ENCODE measurements at regions not wholly inside any gene's neighbourhood (a gene's known extent, or its start where the extent isn't known, plus 50 kb on each side); places are given as distances from the start of the nearest gene placed in this dataset.
"Not testable (repeated sequence)": the region's sequence is repeated elsewhere in the genome, so short reads cannot be mapped to it uniquely, and the experiment has no call there.

DNA sequence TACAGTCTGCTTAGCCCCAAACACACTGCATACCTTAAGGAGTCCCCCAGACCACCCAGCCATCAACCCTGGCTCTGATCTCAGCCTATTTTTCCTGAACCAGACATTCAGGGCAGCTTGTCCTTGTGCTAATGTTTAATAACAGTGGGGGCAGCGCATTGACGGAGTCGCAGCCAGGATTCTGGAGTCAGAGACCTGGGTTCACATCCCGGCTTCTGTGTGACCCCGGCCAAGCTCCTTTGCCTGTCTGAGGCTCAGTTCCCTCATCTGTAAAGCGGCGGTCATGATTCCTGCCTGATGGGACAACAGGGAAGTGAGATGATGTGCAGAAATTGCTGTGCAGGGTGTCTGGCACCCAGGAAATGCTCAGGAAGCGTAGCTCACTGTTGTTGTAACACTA, 63.1 kb downstream of the MATN1 start:
- DNase-seq: no peak

DNA sequence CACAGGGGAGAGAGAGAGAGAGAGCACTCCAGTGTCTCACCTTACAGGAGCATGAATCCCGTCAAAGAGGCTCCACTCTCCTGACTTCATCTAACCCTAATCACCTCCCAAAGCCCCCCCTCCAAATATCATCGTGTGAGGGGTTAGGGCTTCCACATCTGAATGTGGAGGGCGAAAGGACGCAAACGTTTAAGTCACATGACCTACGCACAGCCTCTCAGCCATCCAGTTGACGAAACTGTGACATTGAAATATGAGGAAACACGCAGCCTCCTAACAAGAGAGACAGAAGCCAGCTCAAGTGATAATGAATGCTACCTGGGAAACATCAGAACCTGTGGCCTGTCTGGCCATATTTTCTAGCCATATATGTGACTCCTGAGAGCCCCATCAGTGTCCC, 63.7 kb downstream of the MATN1 start:
- no peak for DNase-seq

DNA sequence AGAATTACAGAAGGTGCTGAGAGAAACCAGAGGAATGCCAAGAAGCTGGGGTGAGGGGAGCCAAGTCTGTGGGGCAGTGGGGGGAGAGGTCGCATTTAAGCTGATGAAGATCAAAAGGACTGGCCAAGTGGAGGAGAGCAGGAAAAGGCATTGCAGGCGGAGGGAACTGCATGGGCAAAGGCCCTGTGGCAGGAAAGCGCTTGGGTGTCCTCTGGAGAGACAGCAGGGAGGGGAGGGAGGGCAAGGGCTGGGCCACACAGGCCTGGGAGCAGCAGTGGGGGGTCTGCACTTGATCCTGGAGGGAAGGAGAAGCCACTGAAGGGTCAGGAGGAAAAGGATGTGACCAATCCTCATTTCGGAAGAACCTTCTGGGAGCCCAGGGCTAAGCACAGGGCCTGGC, 65.0 kb downstream of the MATN1 start:
- DNase-seq: not testable (repeated sequence)

DNA sequence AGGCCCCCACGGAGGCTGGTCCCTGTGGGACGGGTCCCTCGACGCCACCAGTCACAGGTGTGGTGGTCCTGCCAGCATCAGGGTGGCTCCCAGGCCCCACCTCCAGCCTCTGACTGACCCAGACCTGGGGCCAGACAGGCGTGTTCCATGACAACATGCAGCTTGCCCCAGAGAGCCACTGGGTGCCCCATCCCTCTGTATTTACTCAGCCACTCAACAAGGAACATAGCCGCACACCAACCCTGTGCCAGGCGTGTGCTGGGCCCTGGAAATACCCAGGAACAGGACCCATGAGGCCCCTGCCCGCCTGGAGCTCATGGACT, 65.4 kb downstream of the MATN1 start:
- DNase-seq: no peak

DNA sequence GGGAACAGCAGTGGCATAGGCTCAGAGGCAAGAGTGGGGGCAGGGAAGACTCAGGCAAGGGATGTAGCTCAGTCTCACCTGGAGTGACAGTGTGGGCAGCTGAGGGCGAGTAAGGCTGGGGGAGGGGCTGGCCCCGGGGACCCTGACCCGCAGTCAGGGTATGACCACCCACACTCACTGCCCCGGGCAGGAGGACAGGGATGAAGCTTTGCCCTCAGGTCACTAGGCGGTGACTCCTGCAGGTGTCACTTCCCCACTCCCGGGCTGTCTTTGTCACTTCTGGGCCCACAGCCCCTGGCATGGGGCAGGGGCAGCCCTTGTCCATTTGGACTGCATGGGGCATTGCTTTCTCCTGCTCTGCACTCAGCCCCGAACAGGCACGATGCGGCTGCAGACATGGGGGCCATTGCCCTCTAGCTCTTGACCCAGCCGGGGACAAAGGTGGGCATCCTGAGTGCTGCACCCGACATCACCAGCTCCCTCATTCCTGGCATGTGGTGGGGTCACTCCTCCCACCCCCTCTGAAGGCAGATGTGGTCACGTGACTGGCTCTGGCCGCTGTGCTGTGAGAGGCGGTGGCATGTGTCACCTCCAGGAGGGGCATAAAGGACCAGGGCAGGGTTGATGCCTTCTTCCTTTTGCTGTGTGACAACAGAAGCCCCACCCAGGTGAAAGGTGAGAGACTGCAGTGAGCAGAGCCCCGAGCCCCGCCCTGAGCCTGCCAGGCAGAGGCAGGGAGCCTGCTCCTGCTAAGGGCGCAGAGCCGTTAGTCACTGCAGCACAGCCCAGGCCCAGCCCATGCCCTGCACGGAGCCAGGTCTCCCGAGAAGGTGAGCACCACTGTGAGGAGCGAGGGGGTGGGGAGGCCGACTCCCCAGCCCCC, 66.0 kb downstream of the MATN1 start:
- no peak for DNase-seq

DNA sequence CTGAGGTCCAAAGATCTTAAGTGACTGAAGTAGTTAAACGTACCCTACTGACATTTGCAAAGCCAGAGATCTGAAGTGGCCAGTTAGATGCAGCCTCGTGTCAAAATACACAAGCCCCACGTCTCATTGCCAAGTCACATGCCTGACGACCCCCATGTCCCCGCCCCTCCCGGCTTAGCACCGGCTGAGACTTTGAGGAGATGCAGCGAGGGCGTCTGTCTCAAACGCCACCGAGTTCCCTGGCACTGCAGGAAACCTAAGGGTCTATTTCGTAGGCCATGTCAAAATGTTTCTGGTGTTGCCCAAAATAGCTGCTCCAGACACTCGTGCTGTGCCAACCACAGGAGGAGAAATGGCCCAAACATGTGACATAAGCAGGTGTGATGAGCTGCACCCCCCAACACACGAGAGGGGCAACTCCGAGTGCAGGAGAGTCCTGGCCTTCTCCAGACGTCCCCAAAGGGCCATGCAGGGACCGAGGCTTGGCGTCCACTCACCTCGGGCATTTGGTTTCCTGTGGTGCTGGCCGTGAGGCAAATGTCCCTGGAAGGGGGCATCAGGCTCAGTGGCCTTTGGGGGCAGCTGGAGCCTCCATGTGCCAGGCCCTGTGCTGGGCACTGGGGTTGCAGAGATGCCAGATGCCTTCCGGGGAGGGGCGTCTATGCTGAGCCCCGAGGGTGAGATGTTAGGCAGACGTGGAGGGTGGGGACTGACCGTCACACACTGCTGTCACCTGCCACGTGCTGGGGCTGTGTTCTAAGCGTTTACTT, 67.0 kb downstream of the MATN1 start:
- DNase-seq: no peak

DNA sequence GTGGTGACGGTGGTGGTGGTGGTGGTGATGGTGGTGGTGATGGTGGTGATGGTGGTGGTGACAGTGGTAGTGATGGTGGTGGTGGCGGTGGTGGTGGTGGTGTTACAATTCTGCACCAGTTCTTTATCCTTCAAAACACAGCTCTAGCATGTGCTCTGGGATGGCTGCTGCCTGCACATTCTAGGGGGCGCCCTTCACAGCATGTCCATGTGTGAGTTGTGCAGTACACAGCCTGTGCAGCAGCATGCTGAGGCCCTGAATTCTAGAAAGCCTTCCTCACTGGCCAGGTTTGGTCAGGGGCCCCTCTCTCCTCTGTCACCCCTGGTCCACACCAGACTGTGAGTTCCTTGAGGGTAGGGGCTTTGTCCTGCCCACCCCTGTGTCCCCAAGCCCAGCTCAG, 67.7 kb downstream of the MATN1 start:
- no peak for DNase-seq

DNA sequence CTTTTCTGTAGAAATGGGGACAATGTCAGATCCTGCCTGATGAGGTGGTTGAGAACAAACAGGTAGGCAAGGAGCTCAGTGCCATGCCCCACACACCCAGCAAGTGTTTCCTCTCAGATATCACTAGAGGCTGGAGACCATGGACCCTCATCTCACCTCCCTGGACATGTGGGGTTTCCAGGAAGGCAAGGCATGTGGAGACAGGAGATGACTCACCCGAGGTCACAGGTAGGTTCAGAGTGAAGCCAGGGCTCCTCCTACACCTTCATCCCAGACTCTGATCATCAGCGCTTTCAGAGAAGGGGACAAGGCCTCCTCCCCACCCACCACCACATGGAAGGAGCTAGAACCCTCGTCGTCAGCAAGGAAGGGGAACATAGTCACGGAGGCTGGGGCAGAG, 69.2 kb downstream of the MATN1 start:
- no peak for DNase-seq

DNA sequence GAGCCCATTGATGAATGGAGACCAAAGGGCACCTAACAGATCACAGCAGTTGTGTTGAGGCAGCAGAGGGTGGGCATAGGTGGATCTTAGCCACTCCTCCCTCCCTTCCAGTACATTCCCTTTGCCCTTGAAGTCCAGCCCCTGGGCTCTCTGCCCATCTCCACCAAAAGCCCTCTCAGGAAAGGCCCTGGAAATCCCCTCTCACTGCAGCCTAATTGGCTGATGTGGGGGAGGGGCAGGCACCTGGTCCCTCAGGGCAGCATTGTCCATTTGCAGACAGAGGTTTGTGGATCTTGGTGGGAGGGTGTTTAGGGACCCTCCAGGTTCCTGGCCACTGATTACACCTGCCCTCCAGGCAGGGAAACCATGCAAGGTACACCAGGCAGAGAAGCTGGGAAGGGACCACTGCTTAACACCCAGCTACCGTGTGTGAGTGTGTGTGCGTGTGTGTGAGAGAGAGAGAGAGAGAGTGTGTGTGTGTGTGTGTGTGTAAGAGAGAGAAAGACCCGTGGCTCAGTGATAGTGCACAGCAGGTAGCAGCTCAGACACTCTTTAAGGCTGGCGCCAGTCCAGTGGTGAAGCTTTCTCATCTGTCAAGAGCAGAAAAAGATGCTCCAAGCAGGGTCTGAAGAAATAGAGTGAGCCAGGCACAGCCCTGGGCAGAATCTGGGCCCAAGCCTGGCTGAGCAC, 71.1 kb downstream of the MATN1 start:
- DNase-seq: no peak

DNA sequence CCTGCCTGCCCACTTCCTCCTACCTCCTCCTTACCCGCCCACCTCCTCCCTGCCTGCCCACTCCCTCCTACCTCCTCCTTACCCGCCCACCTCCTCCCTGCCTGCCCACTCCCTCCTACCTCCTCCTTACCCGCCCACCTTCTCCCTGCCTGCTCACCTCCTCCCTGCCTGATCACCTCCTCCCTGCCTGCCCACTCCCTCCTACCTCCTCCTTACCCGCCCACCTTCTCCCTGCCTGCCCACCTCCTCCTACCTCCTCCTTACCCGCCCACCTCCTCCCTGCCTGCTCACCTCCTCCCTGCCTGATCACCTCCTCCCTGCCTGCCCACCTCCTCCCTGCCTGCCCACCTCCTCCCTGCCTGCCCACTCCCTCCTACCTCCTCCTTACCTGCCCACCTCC, 72.0 kb downstream of the MATN1 start:
- DNase-seq: not testable (repeated sequence)

DNA sequence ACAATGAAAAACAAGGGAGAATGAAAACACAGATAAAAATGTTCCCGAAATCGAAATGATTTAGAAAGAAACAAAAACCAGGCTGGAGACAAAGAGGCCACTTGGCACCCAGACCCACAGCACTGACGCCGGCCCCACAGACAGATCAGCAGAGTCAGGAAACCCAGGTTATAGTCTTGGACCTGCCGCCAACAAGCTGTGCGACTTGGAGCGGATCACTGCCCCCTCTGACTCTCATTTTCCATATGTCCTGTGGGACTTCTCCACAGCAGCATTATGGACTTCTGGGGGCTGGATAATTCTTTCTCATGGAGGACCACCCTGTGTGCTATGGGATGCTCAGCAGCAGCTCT, 72.4 kb downstream of the MATN1 start:
- DNase-seq: no peak

DNA sequence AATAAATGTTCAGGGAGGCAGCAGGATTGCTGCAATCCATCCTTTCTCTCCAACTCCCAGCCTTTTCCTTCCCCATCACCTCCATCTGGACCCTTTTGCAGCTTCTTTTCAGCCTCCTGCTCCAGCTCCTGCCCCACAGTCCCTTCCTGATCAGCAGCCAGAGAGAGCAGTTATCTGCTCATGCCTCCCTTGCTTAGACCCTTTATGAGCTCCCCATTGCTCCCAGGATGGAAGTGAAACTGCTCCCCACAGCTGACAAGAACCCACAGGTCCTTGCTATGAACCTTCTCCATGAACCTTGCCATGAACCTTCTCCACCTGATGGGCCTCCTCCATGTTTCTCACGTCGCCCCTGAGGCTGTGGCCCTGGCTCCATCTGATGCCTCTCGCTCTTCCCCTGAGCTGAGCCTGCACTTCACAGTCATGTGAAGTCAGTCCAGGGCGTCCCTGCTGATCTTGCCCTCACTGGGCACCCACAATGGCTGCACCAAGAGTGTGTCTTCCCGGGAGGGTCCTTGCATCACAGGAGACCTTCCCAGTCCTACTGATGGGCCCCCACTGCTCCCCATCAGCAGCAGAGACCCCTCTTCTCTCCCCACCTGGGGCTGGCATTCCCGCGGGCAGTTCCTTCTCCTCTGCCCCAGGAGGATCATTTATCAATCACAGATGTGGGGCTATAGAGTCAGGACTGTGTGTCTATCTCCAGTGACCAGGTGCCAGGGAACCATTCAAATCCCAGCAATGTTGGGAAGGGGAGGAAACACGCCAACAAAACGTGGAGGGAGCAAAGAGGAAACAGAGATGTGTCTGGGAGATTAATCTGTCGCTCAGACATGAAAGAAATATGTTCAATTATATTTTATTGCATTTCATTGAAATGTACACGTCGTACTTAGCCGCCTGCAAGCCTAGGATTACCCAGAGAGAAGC, 73.1 kb downstream of the MATN1 start:
- no peak for DNase-seq

DNA sequence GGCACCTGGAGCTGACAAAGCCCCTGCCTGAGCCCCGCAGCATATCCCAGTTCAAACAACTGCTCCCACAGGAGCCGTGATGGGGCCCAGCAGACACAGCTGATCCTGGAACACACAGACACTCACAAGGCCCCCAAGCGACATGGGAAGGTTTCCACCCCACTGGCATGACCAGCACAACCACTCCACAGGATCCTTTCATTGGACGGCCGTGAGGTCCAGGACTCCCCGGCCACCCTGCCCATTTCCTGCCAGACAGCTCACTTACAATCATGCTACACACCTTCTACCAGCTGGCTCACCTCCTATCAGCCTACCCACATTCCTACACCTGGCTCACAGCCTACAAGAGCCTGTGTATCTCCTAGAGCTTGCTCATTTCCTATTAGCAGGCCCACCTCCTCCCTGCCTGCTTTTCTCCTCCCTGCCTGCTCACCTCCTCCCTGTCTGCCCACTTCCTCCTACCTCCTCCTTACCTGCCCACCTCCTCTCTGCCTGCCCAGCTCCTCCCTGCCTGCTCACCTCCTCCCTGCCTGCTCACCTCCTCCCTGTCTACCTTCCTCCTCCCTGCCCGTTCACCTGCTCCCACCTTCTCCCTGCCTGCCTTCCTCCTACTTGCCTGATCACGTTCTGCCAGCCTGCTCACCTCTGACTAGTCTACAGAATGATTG, 73.9 kb downstream of the MATN1 start:
- DNase-seq: no peak

DNA sequence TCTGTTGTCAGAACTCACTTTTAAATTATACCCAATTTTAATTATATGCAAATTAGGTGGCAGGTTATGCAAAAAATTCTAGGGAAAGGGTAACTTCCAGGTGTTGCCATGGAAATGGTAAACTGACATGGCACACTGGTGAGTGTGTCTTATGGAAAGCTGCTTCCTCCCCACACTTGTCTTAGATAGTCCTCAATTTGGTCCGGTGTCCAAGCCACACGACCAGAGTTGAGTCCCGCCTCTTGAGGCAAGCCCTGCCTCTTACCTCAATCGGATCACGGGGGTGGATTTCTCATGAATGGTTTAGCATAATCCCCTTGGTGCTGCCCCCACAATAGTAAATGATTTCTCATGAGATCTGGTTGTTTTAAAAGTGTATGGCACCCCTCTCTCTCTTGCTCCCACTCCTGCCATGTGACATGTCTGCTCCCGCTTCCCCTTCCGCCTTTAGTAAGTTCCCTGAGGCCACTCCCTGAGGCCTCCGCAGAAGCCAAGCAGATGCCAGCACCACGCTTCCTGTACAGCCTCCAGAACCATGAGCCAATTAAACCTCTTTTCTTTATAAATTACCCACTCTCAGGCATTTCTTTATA, 74.9 kb downstream of the MATN1 start:
- no peak for DNase-seq

DNA sequence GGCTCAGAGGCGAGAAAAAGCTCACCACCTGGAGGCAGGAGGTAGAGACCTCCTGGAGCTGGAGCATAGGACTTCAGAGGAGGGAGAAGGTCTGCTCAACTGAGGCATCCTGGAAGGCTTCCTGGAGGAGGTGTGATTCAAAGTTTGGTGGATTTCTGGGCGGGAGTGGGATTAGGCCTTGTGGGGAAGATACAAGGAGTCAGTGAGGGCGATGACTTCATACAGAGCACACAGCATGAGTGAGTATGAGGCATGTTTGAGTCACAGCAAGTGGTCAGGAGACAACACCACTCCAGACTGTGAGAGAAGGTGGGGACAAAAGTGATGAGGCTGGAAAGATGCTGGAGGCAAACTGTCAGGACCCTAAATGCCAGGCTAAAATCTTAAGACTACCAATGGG, 77.6 kb downstream of the MATN1 start:
- DNase-seq: no peak

DNA sequence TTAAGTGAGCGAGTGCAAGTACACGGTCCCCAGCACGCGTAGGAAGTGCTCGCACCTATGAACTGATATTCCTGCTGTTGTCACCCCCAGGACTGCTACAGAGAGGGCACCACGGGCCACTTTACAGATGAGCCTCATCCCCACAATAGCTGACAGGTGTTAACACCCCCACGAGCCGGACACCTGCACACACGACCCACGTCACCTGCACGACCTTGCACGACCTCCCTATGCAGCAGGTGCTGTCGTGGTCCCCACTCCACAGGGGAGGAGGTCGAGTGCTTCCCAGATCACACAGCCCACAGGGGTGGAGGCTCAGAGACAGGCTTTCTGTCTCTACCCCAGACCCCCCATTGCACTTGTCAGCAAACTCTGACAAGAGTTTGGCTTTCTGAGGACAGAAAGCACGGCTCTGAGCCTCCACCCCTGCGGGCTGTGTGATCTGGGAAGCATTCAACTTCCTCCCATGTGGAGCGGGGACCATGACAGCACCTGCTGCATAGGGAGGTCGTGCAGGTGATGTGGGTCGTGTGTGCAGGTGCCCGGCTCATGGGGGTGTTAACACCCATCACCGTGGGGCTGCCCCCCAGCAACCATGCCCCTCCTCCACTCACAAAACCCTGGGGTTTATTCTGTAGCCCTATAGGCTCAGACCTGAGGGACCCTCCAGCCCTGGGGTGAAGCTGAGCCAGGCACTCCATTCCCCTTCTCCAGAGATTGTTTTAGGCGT, 80.8 kb downstream of the MATN1 start:
- DNase-seq: no peak

DNA sequence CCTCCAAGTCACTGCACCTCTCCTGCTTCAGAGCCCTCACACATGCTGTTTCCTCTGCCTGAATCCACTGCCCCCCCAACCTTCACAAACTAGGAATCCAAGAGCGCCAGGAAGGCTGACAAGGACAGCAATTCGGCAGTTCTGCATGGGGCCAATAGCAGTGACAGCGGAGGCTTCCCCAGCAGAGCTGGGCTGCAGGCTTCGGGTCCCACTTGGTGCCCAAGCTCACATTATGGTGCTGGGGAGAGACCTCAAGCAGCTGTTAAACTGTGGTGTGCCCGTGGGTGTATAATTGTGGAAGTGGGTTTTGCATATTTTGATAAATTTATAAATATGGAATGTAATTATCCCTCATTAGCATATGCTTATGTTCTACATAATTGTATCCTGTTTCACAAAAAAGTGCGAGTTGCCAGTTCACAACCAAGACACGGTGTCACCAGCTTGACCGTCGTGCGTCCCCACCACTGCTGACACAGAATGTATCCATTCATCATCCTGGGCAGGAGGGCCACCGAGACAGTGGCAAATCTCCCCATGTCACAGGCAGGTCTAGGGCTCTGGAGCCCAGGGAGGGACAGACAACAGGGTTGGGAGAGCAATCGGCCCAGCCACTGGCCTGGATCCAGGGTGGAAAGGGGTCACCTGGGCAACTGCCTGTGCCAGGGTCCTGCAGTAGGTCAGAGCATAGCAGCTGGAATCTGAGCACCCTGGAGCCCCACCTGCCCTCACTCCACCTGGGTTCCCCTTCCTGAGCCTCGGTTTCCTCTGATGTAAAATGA, 81.6 kb downstream of the MATN1 start:
- DNase-seq: no peak

DNA sequence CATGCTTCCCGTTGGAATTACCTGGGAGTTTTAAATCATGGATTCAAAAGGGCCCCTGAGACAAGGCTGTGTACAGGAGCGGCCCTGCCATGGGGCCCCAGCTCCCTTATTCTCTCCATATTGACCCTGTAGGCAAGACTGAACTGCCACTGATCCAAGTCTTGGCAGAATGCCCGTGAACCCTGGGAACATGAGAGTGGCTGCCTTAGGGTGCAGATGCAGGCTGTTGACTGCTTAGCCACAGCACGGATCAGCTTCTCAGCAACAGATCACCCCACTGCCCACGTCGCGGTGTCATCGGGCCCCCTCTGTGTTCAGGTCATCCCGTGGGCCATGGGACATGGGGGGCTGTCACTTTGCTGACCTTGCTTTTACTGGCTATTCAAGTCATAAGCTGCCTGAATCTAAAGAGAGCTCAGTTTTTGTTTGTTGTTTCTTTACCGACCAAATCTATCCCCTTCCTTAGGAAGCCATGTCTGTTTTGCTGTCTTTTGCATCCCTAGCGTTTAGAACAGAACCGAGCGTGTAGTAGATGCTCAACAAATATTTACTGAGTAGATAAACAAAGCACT, 83.4 kb downstream of the MATN1 start:
- no peak for DNase-seq

DNA sequence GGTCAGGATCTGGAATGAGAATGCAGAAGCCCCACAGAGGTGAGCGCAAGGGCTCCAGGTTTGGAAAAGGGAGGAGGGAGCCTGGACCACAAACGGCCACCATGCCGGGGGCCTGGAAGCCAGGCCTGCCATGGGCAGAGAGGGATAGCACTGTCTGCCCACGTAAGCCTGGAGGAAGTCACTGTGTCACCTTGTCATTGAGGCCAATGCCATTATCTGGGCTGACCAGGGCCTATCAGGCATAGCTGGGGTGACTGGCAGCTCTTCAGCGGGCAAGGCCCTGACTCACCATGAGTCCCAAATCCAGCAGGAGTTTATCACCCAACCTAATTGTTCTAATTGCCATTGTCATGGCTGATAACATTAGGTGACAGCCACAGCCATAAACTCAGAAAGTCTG, 84.6 kb downstream of the MATN1 start:
- DNase-seq: no peak

DNA sequence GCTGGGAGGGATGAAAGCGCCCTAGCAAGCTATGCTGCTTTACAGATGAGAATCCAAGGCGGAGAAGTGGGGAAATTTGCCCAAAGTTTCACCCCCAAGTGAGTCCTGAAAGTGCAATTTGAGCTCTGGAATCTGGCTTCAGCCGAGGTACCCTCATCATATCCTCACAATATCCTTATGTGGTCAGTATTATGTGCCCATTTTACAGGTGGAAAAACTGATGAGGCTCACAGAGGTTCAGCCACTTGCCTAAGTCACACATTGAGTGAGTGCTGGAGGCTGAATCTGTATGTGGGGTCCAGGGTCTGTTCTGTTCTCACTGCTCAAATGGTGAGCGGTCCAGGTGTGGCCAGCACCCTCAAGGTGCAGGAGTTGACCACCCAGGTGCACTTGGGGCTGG, 85.3 kb downstream of the MATN1 start:
- DNase-seq: no peak

Data from activated CD8-positive, alpha-beta memory T cell treated with anti-CD3 and anti-CD28 coated beads, Interleukin-2, amount 50 U/mL, for 48 hours (primary cell).